Amniotic epithelial cell (primary cell): ENCODE measurements at regions not wholly inside any gene's neighbourhood (a gene's known extent, or its start where the extent isn't known, plus 50 kb on each side); places are given as distances from the start of the nearest gene placed in this dataset.
"Not testable (repeated sequence)": the region's sequence is repeated elsewhere in the genome, so short reads cannot be mapped to it uniquely, and the experiment has no call there.

ENCODE experiments used
- DNase-seq: peaks from one replicate; pipeline ENCODE4 v3.0.0-alpha.2; 2010; ENCODE audit warnings: low read depth

GRCh38 chr5:142222225-142222865 is 102.5 kb downstream of the SPRY4 start:
- DNase-seq = peak; percentile 29

- DNase-seq = no peak
Measured at GRCh38 chr5:142221091-142221860, 103.5 kb downstream of the SPRY4 start.

- DNase-seq = no peak
Measured at GRCh38 chr5:142219146-142219545, 105.7 kb downstream of the SPRY4 start.

- DNase-seq = no peak
Measured at GRCh38 chr5:142216931-142217330, 107.9 kb downstream of the SPRY4 start.

GRCh38 chr5:142215915-142216681 is 107.5 kb downstream of the NDFIP1 start:
- peak; percentile 96 for DNase-seq

- DNase-seq = no peak
Measured at GRCh38 chr5:142213077-142213476, 104.5 kb downstream of the NDFIP1 start.

- no peak for DNase-seq
Measured at GRCh38 chr5:142211918-142212317, 103.3 kb downstream of the NDFIP1 start.

- no peak for DNase-seq
Measured at GRCh38 chr5:142210864-142211412, 102.4 kb downstream of the NDFIP1 start.

GRCh38 chr5:142210011-142210410 is 101.4 kb downstream of the NDFIP1 start:
- no peak for DNase-seq

GRCh38 chr5:142208777-142209312 is 100.3 kb downstream of the NDFIP1 start:
- no peak for DNase-seq

- not testable (repeated sequence) for DNase-seq
Measured at GRCh38 chr5:142208244-142208643, 99.7 kb downstream of the NDFIP1 start.

GRCh38 chr5:142206801-142207200 is 98.2 kb downstream of the NDFIP1 start:
- no peak for DNase-seq

GRCh38 chr5:142204219-142204618 is 95.6 kb downstream of the NDFIP1 start:
- no peak for DNase-seq
